ENCODE measurements at regions not wholly inside any gene's neighbourhood (a gene's known extent, or its start where the extent isn't known, plus 50 kb on each side); places are given as distances from the start of the nearest gene placed in this dataset.
"Not testable (repeated sequence)": the region's sequence is repeated elsewhere in the genome, so short reads cannot be mapped to it uniquely, and the experiment has no call there.

- intact Hi-C loops (cut with micrococcal nuclease): loop anchor here (1.0 kb wide), 1 partner anchor 1912 kb away; no protein-coding TSS in a partner anchor
- no peak for DNase-seq
These were observed 189.1 kb downstream of the GOLGA6L6 start for GRCh38 chr15:20352241-20353200.

DNA sequence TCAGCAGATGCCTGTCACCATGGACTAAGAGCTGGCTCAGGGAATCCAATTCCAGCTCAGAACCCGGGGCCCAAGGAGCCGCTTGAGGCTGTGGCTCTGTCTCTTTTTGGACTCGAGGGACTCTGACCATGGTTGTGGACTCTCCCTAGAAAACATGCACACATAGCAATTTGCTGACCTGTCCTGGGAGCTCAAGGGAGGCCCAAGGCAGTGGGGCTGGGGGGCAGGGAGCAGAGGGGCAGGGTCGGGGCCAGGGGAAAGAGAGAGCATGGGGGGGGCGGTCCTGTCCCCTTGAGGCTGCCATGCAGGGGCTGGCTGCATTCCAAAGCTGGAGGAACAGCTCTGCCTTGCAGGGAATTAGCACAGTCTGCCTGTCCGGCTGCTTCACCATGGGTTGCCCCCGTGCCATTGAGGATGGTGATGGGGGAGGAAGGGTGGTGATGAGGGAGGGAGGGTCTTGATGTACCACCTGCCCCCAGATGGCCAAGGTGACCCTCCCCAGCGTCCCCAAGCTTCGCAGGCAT lies 190.1 kb downstream of the GOLGA6L6 start:
- no peak for DNase-seq
- Mint-ChIP-seq H3K9me3 (no peaks in the 10 kb centered on the region), H3K4me3 (no peak overlapping the region), H3K27ac (no peak overlapping the region), H3K27me3 (ENCODE audit: low read depth) (peaks cover 3% of the 10 kb centered on the region), H3K4me1 (ENCODE audit: low read depth) (peaks cover 4% of the 10 kb centered on the region), H3K36me3 (ENCODE audit: low read depth) (no peaks in the 10 kb centered on the region)
- CTCF ChIA-PET: no interaction called here
- intact Hi-C loops (cut with micrococcal nuclease): no loop called here

More at GRCh38 chr15:20352241-20353200, 189.1 kb downstream of the GOLGA6L6 start:
- Mint-ChIP-seq H3K4me1 (ENCODE audit: low read depth) (peaks cover 7% of the 10 kb centered on the region), H3K27me3 (ENCODE audit: low read depth) (peaks cover 3% of the 10 kb centered on the region), H3K9me3 (no peaks in the 10 kb centered on the region), H3K27ac (no peak overlapping the region), H3K36me3 (ENCODE audit: low read depth) (no peaks in the 10 kb centered on the region), H3K4me3 (no peak overlapping the region)
- CTCF ChIA-PET: interaction anchor here (0.6 kb wide), 1 partner anchor 1874 kb away, joined by 5 read pairs; no protein-coding TSS in a partner anchor

GRCh38 chr15:20349774-20350498 lies 191.7 kb downstream of the GOLGA6L6 start:
- Mint-ChIP-seq H3K27ac (no peak overlapping the region), H3K27me3 (ENCODE audit: low read depth) (peaks cover 3% of the 10 kb centered on the region), H3K4me3 (no peak overlapping the region), H3K9me3 (no peaks in the 10 kb centered on the region), H3K36me3 (ENCODE audit: low read depth) (no peaks in the 10 kb centered on the region), H3K4me1 (ENCODE audit: low read depth) (no peaks in the 10 kb centered on the region)
- intact Hi-C loops (cut with micrococcal nuclease): no loop called here
- no peak for DNase-seq
- CTCF ChIA-PET: interaction anchor here (0.7 kb wide), 1 partner anchor 1874 kb away, joined by 4 read pairs; no protein-coding TSS in a partner anchor

GRCh38 chr15:20348900-20349773 lies 192.5 kb downstream of the GOLGA6L6 start:
- H3K27ac Mint-ChIP-seq: no peak overlapping the region
- intact Hi-C loops (cut with micrococcal nuclease): no loop called here

DNA sequence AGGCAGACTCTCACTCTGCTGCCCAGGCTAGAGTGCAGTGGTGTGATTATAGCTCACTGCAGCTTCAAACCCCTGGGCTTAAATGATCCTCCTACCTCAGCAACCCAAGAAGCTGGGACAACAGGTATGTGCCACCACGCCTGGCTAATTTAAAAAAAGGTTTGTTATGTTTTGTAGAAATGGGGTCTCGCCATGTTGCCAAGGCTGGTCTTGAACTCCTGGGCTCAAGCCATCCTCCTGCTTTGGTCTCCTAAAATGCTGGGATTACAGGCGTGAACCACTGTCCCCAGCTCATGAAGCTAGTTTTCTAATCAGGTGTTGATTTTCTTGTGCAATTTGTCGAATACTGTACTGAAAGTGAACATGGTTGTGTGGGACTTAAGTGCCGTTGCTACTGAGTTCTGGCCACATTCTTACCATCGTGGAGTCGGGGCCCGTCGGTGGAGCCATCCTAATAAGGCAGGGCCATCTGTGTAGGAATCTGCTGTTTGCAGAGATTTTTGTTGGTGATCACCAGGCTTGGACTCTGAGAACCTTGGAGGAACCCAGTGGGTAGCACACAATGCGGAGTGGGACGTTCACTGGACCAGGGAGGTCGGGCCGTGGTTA lies 193.2 kb downstream of the GOLGA6L6 start:
- intact Hi-C loops (cut with micrococcal nuclease): no loop called here
- no peak overlapping the region for H3K4me3 Mint-ChIP-seq
- no peak for DNase-seq
- CTCF ChIA-PET: no interaction called here
- H3K27me3 Mint-ChIP-seq (ENCODE audit: low read depth): peaks cover 3% of the 10 kb centered on the region
- H3K27ac Mint-ChIP-seq: no peak overlapping the region
- no peaks in the 10 kb centered on the region for H3K4me1 Mint-ChIP-seq (ENCODE audit: low read depth)
- no peaks in the 10 kb centered on the region for H3K36me3 Mint-ChIP-seq (ENCODE audit: low read depth)
- H3K9me3 Mint-ChIP-seq: no peaks in the 10 kb centered on the region

More at GRCh38 chr15:20348900-20349773, 192.5 kb downstream of the GOLGA6L6 start:
- no peak overlapping the region for H3K4me3 Mint-ChIP-seq
- no peaks in the 10 kb centered on the region for H3K36me3 Mint-ChIP-seq (ENCODE audit: low read depth)
- CTCF ChIA-PET: interaction anchor here (0.7 kb wide), 1 partner anchor 1874 kb away, joined by 4 read pairs; no protein-coding TSS in a partner anchor
- H3K4me1 Mint-ChIP-seq (ENCODE audit: low read depth): no peaks in the 10 kb centered on the region
- no peaks in the 10 kb centered on the region for H3K9me3 Mint-ChIP-seq
- peaks cover 3% of the 10 kb centered on the region for H3K27me3 Mint-ChIP-seq (ENCODE audit: low read depth)
- no peak for DNase-seq

DNA sequence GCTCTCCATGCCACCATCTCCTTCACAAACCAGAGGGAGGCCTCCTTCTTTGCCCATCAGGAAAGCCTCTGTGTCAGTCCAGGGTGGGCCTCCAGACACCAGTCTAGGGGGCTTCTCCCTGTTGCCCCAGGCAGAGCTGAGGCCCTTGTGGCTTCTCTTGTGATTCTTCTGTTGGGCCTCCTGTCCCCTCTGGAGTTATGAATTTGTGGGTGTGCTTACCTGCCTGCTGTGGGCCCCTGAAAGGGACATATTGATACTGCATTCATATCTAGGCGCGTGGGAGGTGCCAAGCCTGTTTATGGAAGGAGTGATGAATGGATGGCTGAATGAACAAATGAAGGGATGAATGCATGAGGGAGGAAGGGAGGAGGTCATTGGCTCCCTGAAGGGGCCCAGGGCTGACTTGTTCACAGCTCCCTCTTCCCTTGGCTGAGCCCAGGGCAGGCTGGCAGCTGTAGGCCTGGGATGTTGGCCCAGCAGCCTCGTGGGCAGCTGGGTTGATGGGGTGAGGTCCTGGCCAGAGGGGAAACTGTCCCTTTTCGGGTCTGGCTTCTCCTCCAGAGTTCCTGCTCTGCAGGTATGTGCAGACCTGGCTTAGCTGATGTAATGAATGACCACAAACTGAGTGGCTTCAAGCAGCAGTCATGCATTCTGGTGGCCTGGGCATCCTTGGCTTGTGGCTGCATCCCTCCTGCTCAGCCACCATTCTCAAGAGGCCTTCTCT lies 195.4 kb downstream of the GOLGA6L6 start:
- Mint-ChIP-seq H3K27ac (no peak overlapping the region), H3K4me1 (ENCODE audit: low read depth) (no peaks in the 10 kb centered on the region), H3K27me3 (ENCODE audit: low read depth) (peaks cover 3% of the 10 kb centered on the region), H3K9me3 (no peaks in the 10 kb centered on the region), H3K36me3 (ENCODE audit: low read depth) (no peaks in the 10 kb centered on the region), H3K4me3 (no peak overlapping the region)
- no peak for DNase-seq
- CTCF ChIA-PET: no interaction called here
- intact Hi-C loops (cut with micrococcal nuclease): no loop called here

DNA sequence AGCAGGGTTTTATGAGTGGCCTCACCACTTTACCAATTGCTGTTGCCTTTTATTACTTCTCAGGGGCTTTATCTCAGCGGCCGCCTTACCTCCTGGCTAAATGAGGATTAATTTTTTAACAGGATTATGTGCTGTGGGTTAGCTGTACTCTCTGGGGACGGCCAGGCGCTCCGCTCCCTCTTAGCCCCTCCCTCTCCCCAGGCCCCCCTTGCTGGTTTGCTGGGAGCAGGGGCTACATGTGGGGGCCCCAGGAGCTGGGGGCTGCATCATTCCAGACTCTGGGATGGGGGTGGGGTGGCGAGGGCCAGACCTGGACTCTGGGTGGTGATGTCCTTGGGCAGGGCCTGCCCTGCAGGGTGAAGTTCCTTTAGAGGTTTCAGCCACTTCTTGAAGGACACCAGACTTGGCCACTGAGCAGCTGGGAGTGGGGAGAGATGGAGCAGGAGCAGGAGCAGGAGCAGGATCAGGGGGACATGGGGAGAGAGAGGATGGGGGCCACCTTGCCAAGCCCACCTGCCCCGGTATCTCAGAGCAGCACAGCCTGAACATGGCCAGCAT lies 196.1 kb downstream of the GOLGA6L6 start:
- Mint-ChIP-seq H3K4me1 (ENCODE audit: low read depth) (no peaks in the 10 kb centered on the region), H3K27ac (no peak overlapping the region), H3K4me3 (no peak overlapping the region), H3K27me3 (ENCODE audit: low read depth) (peaks cover 3% of the 10 kb centered on the region), H3K36me3 (ENCODE audit: low read depth) (no peaks in the 10 kb centered on the region), H3K9me3 (no peaks in the 10 kb centered on the region)
- intact Hi-C loops (cut with micrococcal nuclease): no loop called here
- DNase-seq: no peak
- CTCF ChIA-PET: no interaction called here

GRCh38 chr15:20344601-20345400 lies 196.8 kb downstream of the GOLGA6L6 start:
- CTCF ChIA-PET: no interaction called here
- no peaks in the 10 kb centered on the region for H3K9me3 Mint-ChIP-seq
- no peaks in the 10 kb centered on the region for H3K27me3 Mint-ChIP-seq (ENCODE audit: low read depth)
- no peak overlapping the region for H3K4me3 Mint-ChIP-seq
- intact Hi-C loops (cut with micrococcal nuclease): no loop called here
- no peak for DNase-seq
- H3K4me1 Mint-ChIP-seq (ENCODE audit: low read depth): no peaks in the 10 kb centered on the region
- no peak overlapping the region for H3K27ac Mint-ChIP-seq
- no peaks in the 10 kb centered on the region for H3K36me3 Mint-ChIP-seq (ENCODE audit: low read depth)

GRCh38 chr15:20343395-20344211 lies 198.0 kb downstream of the GOLGA6L6 start:
- H3K27ac Mint-ChIP-seq, CTCF ChIA-PET, DNase-seq: not testable (repeated sequence)

More at GRCh38 chr15:20343395-20344211, 198.0 kb downstream of the GOLGA6L6 start:
- H3K4me1 Mint-ChIP-seq (ENCODE audit: low read depth); H3K27me3 Mint-ChIP-seq (ENCODE audit: low read depth); intact Hi-C loops (cut with micrococcal nuclease); H3K9me3 Mint-ChIP-seq; H3K36me3 Mint-ChIP-seq (ENCODE audit: low read depth); H3K4me3 Mint-ChIP-seq: not testable (repeated sequence)
